ENCODE measurements at regions not wholly inside any gene's neighbourhood (a gene's known extent, or its start where the extent isn't known, plus 50 kb on each side); places are given as distances from the start of the nearest gene placed in this dataset.
A peak's percentile ranks its signal among the peaks of the same experiment; 100 is the strongest.

DNA sequence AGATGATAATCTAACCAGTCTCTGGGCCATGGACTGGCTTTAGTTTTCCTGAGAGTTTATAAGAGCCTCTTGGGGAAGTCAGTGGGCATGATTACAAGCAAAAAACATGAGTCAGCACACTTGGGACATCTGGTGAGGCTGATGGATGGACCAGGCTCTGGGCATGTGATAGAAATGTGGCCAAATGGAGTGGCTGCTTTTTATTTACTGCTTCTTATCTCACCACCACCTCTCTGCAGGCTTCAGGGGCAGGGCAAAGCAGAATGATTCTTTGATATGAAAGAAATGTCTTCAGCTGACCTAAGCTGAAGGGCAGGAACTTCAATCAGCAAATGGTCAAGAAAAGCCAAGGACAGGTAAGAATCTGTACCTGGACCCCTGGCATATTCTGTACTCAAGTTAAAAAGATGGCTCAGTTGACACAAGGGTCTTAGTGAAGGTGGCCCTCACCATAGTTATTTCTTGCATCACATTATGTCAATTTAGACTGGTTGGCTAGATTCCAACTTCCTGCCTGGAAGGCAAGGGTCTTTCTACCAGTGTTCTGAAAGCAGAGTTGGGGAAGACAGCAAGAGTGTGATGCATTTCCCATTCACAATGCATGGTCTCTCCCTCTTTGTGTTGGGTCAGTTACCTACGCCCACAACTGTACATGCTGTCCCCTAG lies 162.8 kb downstream of the FASLG start:
- Mint-ChIP-seq H3K4me1 (ENCODE audit: unreplicated experiment) (peaks cover 12% of the 10 kb centered on the region), H3K4me3 (ENCODE audit: unreplicated experiment) (no peak overlapping the region), H3K27ac (ENCODE audit: unreplicated experiment) (peak overlapping the region; percentile 3), H3K9me3 (ENCODE audit: unreplicated experiment) (no peaks in the 10 kb centered on the region), H3K36me3 (ENCODE audit: unreplicated experiment) (no peaks in the 10 kb centered on the region), H3K27me3 (ENCODE audit: unreplicated experiment) (peaks cover 2% of the 10 kb centered on the region)
- no peak for DNase-seq (ENCODE audit: extremely low spot score, unreplicated experiment)
- TF ChIP-seq, protein P1, sequence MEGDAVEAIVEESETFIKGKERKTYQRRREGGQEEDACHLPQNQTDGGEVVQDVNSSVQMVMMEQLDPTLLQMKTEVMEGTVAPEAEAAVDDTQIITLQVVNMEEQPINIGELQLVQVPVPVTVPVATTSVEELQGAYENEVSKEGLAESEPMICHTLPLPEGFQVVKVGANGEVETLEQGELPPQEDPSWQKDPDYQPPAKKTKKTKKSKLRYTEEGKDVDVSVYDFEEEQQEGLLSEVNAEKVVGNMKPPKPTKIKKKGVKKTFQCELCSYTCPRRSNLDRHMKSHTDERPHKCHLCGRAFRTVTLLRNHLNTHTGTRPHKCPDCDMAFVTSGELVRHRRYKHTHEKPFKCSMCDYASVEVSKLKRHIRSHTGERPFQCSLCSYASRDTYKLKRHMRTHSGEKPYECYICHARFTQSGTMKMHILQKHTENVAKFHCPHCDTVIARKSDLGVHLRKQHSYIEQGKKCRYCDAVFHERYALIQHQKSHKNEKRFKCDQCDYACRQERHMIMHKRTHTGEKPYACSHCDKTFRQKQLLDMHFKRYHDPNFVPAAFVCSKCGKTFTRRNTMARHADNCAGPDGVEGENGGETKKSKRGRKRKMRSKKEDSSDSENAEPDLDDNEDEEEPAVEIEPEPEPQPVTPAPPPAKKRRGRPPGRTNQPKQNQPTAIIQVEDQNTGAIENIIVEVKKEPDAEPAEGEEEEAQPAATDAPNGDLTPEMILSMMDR (IDR thresholded peaks at IDR 0.05) = no peak

- Mint-ChIP-seq H3K4me3 (ENCODE audit: unreplicated experiment) (no peak overlapping the region), H3K4me1 (ENCODE audit: unreplicated experiment) (peaks cover 12% of the 10 kb centered on the region), H3K36me3 (ENCODE audit: unreplicated experiment) (no peaks in the 10 kb centered on the region), H3K27me3 (ENCODE audit: unreplicated experiment) (no peaks in the 10 kb centered on the region), H3K9me3 (ENCODE audit: unreplicated experiment) (no peaks in the 10 kb centered on the region), H3K27ac (ENCODE audit: unreplicated experiment) (no peak overlapping the region)
- DNase-seq (ENCODE audit: extremely low spot score, unreplicated experiment) = no peak
- TF ChIP-seq, protein P1 (IDR thresholded peaks at IDR 0.05) = no peak
Measured at GRCh38 chr1:172822886-172823285, 164.0 kb downstream of the FASLG start.

- H3K9me3 Mint-ChIP-seq (ENCODE audit: unreplicated experiment) = no peaks in the 10 kb centered on the region
- no peaks in the 10 kb centered on the region for H3K36me3 Mint-ChIP-seq (ENCODE audit: unreplicated experiment)
- no peaks in the 10 kb centered on the region for H3K27me3 Mint-ChIP-seq (ENCODE audit: unreplicated experiment)
- peak overlapping the region; percentile 28 for H3K27ac Mint-ChIP-seq (ENCODE audit: unreplicated experiment)
- H3K4me3 Mint-ChIP-seq (ENCODE audit: unreplicated experiment) = no peak overlapping the region
- peaks cover 12% of the 10 kb centered on the region for H3K4me1 Mint-ChIP-seq (ENCODE audit: unreplicated experiment)
- DNase-seq (ENCODE audit: extremely low spot score, unreplicated experiment) = no peak
- TF ChIP-seq, protein P1 (IDR thresholded peaks at IDR 0.05) = no peak
Measured at GRCh38 chr1:172823534-172823933, 164.6 kb downstream of the FASLG start.

GRCh38 chr1:172824209-172824608 lies 165.3 kb downstream of the FASLG start:
- H3K27ac Mint-ChIP-seq (ENCODE audit: unreplicated experiment) = peak overlapping the region; percentile 1
- no peaks in the 10 kb centered on the region for H3K27me3 Mint-ChIP-seq (ENCODE audit: unreplicated experiment)
- peaks cover 12% of the 10 kb centered on the region for H3K4me1 Mint-ChIP-seq (ENCODE audit: unreplicated experiment)
- TF ChIP-seq, protein P1 (IDR thresholded peaks at IDR 0.05) = no peak
- no peak for DNase-seq (ENCODE audit: extremely low spot score, unreplicated experiment)
- H3K9me3 Mint-ChIP-seq (ENCODE audit: unreplicated experiment) = no peaks in the 10 kb centered on the region
- no peaks in the 10 kb centered on the region for H3K36me3 Mint-ChIP-seq (ENCODE audit: unreplicated experiment)
- no peak overlapping the region for H3K4me3 Mint-ChIP-seq (ENCODE audit: unreplicated experiment)

GRCh38 chr1:172826096-172826741 lies 167.3 kb downstream of the FASLG start:
- Mint-ChIP-seq H3K4me1 (ENCODE audit: unreplicated experiment) (peaks cover 12% of the 10 kb centered on the region), H3K27ac (ENCODE audit: unreplicated experiment) (no peak overlapping the region), H3K9me3 (ENCODE audit: unreplicated experiment) (peaks cover 5% of the 10 kb centered on the region), H3K4me3 (ENCODE audit: unreplicated experiment) (no peak overlapping the region), H3K27me3 (ENCODE audit: unreplicated experiment) (no peaks in the 10 kb centered on the region), H3K36me3 (ENCODE audit: unreplicated experiment) (no peaks in the 10 kb centered on the region)
- no peak for DNase-seq (ENCODE audit: extremely low spot score, unreplicated experiment)
- TF ChIP-seq, protein P1 (IDR thresholded peaks at IDR 0.05) = peak; percentile 82
